Superior temporal gyrus (tissue), 1 donor: ENCODE measurements at regions not wholly inside any gene's neighbourhood (a gene's known extent, or its start where the extent isn't known, plus 50 kb on each side); places are given as distances from the start of the nearest gene placed in this dataset.

Experiments used
- DNase-seq: peaks from one replicate; pipeline ENCODE4 v3.0.0-alpha.2; 2016; ENCODE audit errors: extremely low spot score

DNA sequence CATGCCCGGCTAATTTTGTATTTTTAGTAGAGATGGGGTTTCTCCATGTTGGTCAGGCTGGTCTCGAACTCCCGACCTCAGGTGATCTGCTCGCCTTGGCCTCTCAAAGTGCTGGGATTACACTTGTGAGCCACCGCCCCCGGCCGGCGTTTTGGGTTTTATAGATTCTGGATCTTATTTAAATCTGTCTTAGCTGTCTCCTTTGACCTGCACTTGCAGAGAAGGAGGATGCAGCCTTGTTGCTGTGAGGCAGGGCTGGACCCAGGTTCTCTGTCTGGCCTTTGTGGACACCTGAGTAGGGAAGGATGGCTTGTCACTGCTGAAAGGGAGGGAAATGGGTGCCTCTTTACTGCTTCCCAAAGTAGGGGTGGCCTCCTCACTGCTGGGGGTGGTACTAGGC lies 83.0 kb upstream of the HS6ST1 start:
- no peak for DNase-seq

DNA sequence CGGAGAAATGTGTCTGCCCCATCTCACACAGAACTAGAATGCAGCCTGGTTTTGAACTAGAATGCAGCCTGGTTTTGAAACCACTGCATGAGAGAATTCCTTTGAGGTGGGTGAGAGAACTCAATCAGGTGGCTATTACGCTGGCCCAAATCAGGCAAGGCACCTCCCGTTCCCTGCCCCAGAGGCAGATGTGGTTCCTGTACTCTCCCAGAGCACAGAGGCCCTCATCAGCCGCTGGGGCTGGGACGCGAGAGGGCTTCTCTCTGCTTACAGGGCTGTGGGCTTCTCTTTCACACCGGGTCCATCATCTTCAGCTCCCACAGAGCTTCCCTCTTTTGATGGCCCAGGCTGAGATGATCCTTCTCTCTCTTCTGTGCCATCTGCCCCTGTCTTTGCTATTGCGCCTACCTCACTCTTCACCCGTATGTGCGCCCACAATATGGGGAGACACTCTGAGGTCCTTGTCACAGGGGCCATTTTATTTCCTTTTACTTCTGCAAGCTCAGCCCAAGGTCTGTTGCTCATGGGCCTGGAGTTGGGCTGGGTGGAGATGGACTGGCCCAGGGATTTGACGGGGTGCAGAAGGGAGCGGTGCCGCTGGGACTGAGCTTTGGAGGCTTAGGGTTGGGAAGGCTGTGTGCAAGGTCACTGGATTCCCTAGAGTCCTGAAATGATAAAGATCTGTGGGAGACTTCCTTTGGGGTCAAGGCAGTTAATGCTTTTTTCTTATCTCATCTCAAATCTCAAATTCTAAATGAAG lies 84.4 kb upstream of the HS6ST1 start:
- no peak for DNase-seq

DNA sequence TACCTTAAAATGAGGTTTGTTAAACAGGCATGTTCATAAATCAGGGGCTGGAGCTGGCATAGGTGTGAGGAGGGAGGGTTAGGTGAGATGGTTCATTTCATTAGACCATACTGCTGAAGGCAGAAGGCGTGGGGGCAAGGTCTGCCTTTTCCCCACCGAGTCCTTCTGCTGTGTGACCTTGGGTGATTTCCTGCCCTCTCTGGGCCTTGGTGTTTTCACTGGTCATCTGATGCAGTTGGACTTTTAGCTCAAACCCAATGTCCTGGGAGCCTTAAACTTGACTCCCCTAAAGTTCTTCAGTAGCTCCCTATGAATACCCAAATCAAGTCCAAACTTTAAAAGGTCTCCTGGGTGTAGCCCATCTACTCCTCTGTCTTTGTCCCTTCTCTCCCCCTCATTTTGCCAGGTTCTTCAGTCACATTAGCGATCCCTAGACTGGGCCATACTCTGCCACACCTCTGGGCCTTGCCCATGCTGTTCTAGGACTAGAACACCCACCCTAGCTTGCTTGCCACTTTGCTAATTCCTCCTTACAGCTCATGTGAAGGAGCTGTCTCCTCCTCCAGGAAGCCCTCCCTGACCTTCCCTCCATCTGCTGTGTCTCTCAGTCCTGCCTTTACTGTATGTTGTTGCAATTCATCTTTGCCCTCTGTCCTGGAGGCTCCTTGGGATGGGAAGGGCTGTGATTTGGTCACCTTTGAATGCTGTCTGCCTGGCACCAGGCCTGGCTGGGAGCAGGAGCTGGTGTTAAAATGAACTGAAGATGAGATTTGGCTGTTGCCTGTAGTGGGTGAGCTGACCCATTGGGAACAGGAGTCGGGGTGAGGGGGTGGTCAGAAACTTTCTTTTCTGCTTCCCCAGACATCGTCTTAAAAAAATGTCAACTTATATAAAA lies 85.4 kb upstream of the HS6ST1 start:
- DNase-seq = no peak

DNA sequence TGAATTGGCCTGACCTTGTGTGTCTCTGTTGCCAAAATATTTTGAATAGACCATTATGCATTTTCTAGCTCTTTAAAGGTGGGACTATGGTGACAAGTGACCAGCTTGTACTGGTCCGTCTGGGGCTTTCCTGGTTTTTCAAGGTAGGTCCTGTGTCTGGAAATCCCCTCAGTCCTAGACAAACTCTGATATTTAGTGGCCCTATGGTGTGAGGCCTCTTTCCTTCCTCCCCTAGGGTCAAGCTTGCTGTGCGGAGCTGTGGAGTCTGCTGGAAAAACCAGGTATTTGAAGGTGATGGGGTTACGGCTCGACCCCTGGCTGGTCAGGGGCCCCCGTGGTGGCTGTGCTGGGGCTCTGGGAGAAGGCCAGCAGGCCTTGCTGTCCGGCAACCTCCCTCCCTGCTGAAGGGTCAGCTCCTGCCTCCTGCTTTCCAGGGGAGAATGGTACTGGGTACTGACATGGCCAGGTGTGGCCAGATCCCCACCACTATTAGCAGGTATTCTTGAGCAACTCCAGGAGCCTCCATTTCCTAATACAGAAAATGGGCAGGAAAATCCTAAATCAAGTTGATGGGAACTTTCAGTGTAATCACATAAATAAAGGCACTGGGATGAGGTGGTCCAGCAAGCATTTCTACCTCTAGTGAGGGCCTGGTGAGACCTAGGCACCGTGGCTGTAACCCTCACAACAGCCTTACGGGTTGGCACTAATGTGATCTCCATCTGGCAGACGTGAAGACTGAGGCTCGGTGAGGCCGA lies 86.2 kb upstream of the HS6ST1 start:
- DNase-seq = no peak

DNA sequence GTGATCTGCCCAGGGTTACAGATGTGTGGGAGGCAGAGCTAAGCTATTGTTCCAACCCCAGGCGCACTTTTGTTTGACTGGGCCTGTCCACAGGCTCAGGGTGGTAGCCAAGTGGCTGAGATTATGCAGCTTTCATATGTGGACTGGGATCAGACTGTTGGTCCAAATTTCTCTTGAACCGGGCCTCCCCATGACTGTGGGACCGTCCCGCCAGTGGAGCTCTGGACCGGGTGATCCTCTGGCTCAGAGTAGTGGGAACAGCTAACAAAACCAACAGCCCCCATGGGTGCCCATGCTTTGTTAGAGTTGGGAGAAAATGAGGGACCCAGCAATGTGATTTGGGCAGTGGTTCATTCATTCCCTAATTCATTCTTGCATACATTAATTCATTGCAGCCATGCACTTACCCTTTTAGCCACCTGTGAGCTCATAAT lies 86.8 kb upstream of the HS6ST1 start:
- no peak for DNase-seq

DNA sequence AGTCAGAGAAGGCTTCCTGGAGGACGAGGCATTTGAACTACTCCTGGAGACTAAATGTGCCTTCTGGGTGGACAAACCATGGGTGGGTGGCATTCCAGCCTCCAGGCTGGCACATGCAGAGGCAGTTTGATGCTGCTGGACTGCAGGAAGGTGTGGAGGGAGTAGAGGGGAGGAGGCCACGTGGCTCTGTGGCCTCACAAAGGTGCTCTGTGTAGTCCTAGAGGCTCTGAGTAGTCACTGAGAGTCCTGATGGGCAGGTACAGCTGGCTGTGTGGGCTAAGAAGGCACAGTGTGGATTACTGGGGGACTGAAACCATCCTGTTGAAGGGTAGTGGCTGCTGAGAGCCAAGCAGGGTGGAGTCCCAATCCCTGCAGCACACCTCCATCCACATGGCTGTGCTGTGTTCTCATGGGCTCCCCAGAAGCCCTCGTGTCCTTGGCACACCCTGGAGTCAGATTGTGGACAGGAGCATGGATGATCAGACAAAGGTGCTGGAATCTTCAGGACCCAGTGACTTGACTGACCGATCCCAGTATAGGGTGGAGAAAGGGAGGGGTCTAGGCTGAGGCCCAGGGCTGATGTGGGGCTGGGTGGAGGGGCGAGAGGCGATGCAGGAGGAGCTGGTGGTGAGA lies 87.4 kb upstream of the HS6ST1 start:
- DNase-seq = no peak

DNA sequence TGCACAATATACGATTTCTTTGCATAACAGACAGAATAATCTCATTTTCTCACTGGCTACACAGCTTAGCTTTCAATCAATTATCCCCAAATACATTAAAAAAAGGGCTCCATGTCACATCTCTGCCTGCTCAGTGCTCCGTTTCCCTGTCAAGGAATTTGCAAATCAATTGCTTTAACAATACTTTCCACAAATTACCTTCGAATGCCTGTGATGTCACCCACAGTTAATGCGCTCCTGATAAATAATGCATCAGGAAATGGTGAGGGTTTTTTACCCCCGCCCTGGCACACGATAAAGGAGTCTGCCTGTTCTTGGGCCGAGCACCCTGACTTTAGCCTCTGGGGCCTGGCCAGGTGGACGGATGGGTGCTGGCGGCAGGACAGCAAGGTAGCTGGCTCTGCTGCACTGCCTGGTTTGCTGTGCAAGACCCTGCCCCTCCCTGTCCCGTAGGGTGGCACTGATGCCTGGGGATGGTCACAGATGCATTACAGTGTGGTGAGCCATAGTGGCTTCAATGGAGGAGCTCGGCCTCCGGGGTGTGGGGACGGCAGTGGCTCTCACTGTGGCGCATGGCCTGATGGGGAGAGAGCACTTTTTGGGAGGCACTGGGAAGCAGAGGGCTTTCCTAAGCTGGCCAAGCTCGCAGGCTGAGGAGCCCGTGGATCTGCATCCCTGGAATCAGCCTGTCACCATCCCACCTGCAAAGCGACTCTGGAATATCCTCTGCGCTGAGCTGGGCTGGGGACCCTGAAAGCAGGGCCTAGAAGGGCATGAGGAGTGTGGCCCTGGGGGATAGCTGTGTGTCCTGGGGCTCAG lies 88.3 kb upstream of the HS6ST1 start:
- DNase-seq = no peak

DNA sequence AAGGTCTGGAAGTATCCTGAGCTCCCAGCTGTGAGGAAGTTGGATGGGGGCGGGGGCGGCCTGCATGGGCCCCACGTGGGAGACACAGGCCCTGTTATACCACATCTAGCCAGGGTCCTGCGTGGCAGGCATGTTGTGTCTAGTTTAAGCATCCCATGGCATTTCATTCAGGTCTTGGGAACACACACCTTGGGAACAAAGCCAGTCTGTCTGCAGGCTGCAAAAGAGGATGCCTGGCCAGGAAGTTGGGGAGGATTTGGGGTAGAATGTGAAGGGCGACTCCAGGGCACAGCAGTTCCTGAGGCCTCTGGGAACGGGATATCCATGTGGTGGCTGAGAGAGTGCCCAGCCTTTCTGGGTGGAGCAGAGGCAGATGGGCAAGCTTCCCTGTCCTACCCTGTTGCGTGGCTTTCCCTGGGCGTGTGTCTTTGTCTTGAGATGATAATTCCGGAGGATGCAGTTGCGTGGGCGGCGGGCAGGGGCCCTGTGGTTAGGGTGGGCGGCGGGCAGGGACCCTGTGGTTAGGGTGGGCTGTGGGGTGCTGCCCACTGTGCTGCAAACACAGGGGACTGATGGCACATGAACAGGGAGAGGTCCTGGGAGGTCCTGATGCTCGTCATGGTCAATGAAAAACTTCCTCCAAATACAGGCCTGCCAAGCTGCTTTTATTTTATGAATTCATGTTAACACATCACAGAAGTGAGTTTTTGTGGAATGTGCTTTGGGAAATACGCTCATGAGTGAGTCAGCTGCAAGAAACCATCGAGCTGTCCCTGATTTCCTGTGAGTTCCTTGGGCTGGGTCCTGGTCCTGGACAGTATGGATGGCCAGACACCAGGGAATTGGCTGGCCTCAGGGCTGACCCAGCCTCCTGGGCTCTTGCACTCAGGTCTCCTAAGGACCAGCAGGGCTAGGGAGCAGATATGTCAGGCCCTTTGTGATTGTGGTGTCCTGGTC lies 90.0 kb upstream of the HS6ST1 start:
- no peak for DNase-seq

DNA sequence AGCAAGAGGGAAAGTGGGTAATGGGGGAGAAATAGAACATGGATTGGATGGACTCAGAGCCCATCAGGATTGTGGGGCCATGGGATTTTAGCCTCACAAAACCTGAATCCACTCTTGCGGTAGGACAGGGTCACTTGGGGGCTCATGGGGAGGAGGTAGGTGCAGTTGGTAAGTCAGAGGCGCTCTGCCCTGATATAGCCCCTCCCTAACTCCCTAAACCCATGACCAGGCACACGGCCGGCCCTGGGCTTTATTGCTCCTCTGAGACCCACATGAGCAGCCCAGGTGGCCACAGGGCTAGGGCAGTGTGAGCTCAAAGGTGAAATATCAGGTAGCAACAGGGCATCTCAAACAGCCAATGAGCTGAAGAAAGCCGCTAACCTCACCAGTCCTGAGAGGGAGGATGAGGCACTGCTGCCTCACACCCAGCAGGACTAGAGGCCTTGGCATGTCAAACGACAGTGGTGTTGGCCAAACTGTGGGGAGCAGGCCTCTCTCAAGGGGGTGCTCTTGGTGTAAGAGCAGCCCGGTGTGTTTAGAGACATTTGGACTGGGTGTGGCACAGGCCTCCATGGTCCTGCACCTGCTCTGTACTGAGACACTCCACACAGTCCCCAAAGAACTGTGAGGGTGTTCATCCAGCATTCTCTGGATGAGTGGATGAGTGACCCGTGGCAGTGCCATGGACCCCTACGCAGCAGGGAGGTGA lies 90.8 kb upstream of the HS6ST1 start:
- DNase-seq = no peak

DNA sequence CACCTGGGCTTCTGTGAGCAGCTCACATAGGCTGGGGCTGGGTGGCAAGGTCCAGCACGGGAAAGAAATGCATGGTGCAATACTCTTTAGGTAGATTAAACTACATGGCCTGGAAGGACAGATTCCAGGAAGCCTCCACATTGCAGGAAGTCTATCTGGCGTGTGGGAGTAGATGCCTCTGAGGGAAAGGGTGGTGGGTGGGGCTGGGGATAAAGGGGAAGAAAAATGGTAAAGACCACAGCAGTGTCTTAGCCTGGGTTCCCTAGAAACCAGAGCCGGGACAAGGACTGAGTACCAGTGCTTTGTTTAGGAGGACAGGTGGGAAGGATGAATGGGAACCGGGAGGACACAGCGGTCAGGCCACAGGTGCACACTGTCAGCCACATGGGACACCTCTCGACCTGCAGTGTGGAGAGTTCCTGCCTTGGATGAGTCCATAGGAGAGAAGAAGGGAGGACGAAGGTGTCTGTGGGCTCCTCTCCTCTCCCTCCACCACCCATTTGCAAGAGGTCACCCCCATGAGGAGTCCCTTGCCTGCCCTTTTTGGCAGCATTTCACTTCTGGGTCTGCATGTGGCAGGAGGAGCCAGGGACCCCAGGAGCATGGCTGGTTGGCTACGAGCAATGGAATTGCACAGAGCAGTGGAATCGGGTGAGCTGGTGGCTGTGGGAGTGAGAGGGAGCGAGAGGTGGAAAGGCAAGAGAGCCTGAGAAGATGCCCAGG lies 91.5 kb upstream of the HS6ST1 start:
- DNase-seq = no peak

DNA sequence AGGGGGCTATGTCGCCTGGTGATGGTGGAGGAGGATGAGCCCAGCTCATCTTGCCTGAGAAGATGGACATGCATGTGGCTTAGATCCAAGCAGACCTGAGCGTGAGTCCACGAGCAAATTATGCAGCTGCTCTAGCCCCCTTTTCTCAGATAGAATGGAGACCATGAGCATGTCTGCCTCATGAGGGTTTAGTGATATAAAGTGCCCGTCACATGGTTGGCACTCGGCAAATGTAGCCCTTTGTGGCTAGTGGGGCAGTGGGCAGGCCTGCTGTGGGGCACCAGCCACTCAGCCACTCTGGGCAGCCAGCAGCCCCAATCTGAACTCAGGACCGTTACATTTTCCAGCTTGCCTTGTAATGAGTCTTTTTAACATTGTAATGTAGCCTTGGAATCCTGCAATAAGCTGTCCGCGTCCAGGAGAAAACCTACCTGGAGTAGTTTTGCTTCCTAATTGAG lies 92.1 kb upstream of the HS6ST1 start:
- no peak for DNase-seq

DNA sequence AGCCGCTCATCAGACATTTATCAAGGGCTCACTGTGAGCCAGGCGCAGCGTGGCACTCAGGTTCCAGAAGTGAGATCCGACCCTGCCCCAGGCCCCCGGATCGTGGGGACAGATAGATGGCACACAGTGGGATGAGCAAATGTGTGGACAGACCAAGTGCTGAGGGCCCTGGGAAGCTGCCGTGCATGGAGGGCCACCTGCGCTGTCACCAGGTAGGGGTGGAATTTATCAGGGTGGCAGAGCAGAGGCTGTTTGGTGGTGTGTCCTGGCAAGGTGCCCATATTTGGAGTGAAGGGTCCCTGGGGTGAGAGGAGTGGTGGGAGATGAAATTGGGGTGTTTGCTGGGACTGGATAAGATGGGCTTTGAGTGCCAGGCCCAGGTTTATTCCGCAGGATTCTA lies 92.8 kb upstream of the HS6ST1 start:
- DNase-seq = no peak

DNA sequence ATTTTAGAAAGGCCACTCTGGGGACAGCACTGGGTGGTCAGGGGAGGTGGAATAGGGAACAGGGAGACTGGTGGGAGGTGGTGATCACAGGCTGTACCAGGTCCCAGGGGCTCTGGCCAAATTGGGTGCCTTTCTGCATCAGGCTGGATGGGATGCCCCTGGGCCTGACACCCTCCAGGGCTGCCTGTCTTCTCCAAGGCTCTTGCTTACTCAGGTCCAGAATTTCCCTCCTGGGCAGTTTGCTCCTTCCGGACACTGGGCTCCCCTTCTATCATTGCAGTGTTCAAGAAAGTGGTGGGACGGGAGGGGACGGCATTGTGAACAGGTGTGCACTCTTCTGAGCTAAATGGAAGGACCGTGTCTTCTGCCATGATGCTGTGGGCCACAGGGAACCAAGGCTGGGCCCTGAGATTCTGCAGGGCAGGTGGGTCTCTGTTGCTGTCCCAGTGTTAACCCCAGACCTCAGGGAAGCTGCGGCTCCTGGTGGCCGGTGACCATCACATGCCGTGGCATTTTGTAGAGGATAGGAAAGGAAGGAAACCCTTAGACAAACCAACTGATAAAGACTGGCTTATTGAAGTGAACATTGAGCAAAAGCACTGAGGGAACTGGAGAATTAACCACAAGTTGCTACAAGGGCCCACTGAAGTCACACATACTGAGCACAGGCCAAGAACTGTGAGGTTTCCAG lies 93.7 kb upstream of the HS6ST1 start:
- no peak for DNase-seq

DNA sequence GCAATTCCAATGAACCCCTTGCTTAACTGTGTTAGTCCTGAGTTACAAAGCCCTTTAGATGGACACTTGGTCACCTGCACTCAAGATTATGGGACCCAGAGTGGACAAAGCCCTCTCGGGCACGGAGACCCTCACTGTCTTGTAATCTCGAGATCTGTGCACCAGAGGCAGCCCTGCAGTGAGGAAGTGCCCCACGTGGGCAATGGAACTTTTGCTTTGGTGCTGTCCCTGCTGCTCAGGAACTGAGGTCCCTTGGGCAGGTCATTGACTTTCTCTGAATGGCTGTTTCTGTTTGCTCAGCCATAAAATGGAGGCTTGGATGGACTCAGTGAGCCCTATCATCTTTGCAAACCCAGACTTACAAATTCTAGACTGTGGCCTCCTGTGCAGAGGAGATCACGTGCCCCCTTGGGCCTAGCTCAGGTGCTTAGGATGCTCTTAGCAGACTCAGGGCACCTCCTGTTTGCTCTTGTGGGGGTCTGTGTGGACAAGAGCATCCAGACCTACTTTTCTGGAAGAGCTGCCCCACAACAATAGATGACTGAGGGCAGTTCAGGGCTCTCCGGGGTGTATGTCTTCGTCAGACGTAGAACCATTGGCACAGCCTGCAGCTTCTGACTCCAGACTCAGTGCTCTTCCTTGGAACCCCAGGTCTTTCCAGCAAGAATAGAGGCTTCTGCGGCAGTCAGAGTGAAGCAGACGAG lies 94.5 kb upstream of the HS6ST1 start:
- DNase-seq = no peak

DNA sequence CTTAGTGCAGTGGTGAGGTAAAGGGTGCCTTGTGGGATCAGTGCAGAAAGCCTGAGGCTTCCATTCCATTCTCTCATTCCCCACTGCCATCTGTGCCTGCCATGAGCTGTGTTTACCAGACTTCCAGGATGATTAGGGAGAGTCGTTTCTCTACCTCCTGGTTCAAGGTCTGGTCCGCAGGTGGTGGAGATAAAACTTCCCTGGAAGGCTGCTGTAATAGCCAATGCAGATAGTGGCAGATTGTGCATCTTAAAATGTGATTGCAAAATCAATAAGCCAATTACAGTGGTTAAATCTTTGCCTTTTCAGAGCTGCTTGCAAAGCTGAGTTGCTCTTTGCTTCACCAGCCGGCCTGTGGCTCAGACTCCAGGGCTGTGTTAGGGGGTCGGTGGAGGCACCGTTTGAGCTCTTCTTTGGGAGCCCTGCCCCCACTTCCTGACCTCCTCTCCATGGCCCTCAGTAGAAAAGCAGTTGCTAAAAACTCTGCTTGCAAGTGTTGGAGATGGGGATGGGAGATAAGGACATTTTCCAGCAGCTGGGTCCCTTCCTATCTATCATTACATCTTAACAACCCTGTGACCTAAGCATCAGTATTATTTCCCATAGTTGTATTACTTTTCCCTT lies 95.2 kb upstream of the HS6ST1 start:
- DNase-seq = no peak

DNA sequence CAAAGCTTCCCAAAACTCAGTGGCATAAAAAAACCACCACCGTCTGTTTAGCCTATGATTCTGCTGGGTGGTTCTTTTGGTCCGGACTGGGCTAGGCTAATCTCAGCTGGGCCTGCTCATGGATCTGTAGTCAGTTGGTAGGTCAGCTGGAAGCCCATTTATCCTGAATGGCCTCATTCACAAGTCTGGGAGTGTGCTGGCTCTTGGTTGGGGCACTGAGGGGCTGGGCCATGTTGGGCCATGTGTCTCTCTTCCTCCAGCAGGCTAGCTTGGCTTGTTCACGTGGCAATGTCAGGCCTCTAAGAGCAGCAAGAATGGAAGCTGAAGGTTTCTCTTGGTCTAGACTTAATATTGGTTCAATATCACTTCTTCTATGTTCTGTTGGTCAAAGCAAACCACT lies 95.7 kb upstream of the HS6ST1 start:
- DNase-seq = no peak
